NCI-H2227 (cell line): ENCODE measurements at regions not wholly inside any gene's neighbourhood (a gene's known extent, or its start where the extent isn't known, plus 50 kb on each side); places are given as distances from the start of the nearest gene placed in this dataset.

Experiments used
- DNase-seq: peaks from one replicate; lab custom pipeline; 2025; ENCODE audit not compliant: unreplicated experiment; lab: John Stamatoyannopoulos, UW

GRCh38 chr11:19410032-19410431 lies 169.3 kb upstream of the E2F8 start:
- no peak for DNase-seq

- no peak for DNase-seq
These were observed 168.6 kb upstream of the E2F8 start for GRCh38 chr11:19409307-19409706.

GRCh38 chr11:19407677-19408270 lies 167.0 kb upstream of the E2F8 start:
- DNase-seq = no peak

- no peak for DNase-seq
These were observed 165.2 kb upstream of the E2F8 start for GRCh38 chr11:19405966-19406365.

GRCh38 chr11:19404787-19405186 lies 164.0 kb upstream of the E2F8 start:
- no peak for DNase-seq

- DNase-seq = no peak
These were observed 162.6 kb upstream of the E2F8 start for GRCh38 chr11:19403196-19403895.

DNA sequence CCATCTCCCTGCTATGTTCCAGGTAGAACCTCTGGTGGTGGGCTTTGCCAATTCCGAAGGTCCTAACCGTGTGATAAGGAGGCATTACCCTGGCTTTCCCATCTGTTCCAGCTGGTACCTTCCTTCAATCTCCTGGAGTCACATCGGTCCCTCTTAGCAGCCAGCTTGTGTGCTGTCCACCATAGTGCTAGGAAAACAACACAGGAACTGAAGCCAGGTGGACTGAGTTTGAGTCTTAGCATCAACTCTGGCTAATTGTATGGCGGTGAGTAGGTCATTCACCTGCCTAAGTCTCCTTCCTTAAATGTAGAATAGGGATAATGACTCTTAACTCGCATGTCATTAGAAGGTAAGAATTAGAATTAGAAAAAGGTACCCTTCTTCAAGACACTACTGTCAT lies 159.6 kb upstream of the E2F8 start:
- DNase-seq = no peak

- DNase-seq = no peak
These were observed 158.2 kb upstream of the E2F8 start for GRCh38 chr11:19398772-19399527.

GRCh38 chr11:19398273-19398672 lies 157.5 kb upstream of the E2F8 start:
- no peak for DNase-seq

GRCh38 chr11:19395050-19395449 lies 154.3 kb upstream of the E2F8 start:
- DNase-seq = no peak

DNA sequence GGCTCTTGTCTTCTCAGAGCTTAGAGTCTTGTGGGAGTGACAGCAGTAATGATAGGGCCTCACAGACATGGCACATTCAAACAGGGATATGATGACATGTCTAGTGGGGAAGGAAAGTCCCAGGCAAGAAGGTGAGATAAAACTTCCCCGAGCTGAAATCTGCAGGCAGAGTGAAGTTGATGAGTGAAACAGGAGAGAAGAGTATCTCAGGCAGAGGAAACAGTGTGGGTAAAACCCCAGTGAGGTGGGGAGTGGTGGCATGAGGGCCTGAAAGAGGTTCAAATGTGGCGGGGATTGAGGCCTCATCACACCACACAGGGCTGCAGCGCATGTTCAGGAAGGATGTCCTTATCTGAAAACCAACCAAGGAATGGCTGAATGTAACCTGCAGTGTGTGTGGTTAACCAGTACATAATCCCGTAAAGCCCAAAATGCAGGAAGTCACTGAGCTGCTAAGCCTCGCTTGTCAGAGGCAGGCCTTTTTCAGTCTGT lies 153.8 kb upstream of the E2F8 start:
- DNase-seq = no peak

GRCh38 chr11:19393941-19394340 lies 153.2 kb upstream of the E2F8 start:
- DNase-seq = no peak

DNA sequence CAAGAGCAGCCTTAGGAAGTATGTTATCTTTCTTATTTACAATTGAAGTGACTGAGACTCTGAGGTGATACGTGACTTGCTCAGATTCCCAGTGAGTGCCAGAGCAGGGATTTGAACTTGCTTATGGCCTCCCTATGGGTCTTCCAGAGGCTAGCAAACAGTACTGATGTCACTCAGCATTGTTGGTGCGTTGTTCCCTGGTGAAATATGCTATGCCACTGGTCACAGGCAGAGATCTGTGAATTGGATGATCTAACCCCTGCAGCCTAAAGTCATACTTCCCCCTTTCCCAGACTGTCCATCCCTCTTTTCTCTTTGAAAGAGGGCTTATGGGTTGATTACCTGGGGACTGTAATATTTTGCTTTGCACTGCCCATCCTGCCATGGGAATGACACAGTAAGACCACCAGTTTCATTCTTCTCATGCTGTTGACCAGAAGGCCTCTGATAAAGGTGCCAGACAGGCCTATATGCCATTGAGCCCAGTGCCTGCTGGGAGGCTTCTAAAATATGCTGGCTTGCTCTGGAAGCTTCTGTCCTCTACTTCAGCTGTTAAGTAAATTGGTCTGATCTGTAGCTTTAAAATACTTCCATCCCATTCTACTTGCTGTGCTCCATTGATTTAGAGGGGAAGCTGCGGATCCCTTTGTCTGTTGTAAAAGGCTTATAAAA lies 152.2 kb upstream of the E2F8 start:
- DNase-seq = no peak

GRCh38 chr11:19392321-19392720 lies 151.6 kb upstream of the E2F8 start:
- DNase-seq = no peak

DNA sequence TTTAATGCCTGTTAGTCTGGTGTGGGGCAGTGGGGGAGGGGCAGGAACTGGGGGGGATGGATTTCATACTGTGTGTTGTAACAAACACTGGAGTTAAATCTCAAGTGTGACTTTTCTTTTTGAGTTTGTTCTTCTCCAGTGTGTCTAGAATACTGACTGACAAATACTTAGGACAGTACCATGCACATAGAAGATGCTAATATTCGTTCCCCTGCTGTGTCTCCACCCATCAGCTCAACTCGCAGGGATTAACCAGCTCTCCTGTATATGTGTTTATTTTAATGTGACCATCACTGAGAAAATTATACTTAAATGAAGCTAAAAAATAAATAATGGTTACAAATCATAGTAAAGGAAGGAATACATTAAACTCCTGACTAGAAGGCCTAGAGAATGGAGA lies 150.9 kb upstream of the E2F8 start:
- no peak for DNase-seq

DNA sequence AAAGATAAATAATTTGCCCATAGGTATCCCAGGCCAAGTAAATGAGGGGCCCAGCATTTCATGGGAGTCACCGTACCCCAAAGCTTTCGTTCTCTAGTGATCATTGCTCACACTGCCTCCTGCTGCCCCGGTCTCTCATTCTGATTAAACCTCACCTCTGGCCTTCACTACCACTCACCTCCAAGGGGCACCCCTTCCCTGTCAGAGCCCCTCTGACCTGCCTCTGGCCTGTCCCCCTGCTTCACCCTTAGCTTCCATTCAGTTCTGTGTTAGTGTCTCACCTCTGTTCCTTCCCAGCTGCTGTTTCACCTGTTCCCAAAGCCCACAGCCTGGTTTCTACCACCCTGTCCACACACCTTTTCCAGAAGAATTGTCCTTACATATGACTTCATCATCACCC lies 150.3 kb upstream of the E2F8 start:
- DNase-seq = no peak

- no peak for DNase-seq
These were observed 149.1 kb upstream of the E2F8 start for GRCh38 chr11:19389787-19390303.

DNA sequence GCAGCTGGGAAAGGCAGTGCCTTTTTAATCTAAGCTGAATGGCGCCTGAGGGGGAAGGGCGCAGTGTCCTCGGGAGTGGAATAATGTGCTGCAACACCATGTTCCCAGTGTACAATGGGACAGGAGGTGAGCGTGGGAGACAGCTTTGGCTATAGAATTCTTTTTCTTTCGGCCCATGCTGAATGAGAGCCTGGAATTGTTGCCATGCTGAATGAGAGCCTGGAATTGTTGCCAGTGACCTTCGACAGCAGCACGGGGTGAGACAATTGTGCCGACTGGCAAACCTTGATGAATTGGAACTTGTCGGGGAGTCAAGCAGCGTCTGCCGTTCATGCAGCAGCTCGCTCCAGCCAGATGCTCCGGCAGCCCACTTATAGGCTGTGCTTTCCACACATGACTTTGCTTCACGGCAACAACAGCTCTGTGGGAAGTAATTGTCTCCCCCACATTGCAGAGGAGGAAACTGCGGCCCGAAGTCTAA lies 141.4 kb upstream of the E2F8 start:
- peak; percentile 61 for DNase-seq

- DNase-seq = no peak
These were observed 139.6 kb upstream of the E2F8 start for GRCh38 chr11:19380375-19380774.

- no peak for DNase-seq
These were observed 138.7 kb upstream of the E2F8 start for GRCh38 chr11:19379465-19379864.

GRCh38 chr11:19378814-19379213 lies 138.1 kb upstream of the E2F8 start:
- DNase-seq = no peak
